GM23338 (cell line): ENCODE measurements at regions not wholly inside any gene's neighbourhood (a gene's known extent, or its start where the extent isn't known, plus 50 kb on each side); places are given as distances from the start of the nearest gene placed in this dataset.

Experiments used
- CREB1 ChIP-seq: fragments of 250-450 bp; sonication (Bioruptor Pico); IDR thresholded peaks from 2 replicates; pipeline ENCODE4 v1.5.0; 2020; ENCODE audit warnings: low read depth, mild to moderate bottlenecking, moderate library complexity
- EZH2 ChIP-seq: fragments of 200-600 bp; sonication (generic); IDR thresholded peaks from one replicate; pipeline ENCODE4 v1.8.0; 2017; ENCODE audit warnings: antibody characterized with exemption, mild to moderate bottlenecking, low read depth; ENCODE audit not compliant: unreplicated experiment
- EZH2phosphoT487 ChIP-seq: fragments of 200-600 bp; sonication (generic); IDR thresholded peaks from one replicate; pipeline ENCODE4 v1.8.1; 2018; ENCODE audit warnings: antibody characterized with exemption; ENCODE audit not compliant: unreplicated experiment
- POLR2AphosphoS5 ChIP-seq: IDR thresholded peaks from 2 replicates; pipeline ENCODE4 v1.6.1; 2016; ENCODE audit warnings: antibody characterized with exemption, low read depth
- ZNF331 ChIP-seq: fragments of 250-450 bp; sonication (Bioruptor Pico); IDR thresholded peaks from 2 replicates; pipeline ENCODE4 v1.5.0; 2020; ENCODE audit warnings: low read depth, mild to moderate bottlenecking, moderate library complexity
- TF ChIP-seq, protein P1 (sequence below), 2 experiments: fragments of 200-600 bp in 1 of 2; sonication (generic) in 1 of 2; conservative IDR thresholded peaks; 2 replicates each; pipeline versions ENCODE4 v1.5.1 to v1.6.1; 2016 to 2017; ENCODE audit warnings: antibody characterized with exemption in 2 of 2, low read depth in 2 of 2, mild to moderate bottlenecking in 2 of 2, moderate library complexity in 1 of 2
- TF ChIP-seq, protein P2 (sequence below): IDR thresholded peaks from 2 replicates; pipeline ENCODE4 v1.6.1; 2016; ENCODE audit warnings: antibody characterized with exemption

DNA sequence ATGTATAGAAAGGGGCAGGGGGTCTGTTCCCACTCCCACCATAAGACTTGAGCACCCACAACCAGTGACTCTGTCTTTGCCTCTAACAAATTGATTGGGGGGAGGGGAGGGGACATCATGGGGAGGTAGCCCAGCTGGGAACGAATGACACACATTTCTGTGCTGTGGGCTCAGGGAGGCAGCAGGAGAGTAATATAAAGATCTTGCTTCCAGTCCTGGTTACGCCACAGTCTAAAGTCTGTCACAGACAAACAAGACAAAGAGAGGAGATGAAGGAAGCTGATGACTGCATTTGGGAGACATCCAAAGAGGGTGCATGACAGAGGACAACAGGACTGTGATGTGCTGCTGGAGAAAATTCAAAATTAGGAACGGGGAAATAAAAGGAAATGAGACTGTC, 153.9 kb downstream of the ACTR3B start:
- TF ChIP-seq, protein P1, sequence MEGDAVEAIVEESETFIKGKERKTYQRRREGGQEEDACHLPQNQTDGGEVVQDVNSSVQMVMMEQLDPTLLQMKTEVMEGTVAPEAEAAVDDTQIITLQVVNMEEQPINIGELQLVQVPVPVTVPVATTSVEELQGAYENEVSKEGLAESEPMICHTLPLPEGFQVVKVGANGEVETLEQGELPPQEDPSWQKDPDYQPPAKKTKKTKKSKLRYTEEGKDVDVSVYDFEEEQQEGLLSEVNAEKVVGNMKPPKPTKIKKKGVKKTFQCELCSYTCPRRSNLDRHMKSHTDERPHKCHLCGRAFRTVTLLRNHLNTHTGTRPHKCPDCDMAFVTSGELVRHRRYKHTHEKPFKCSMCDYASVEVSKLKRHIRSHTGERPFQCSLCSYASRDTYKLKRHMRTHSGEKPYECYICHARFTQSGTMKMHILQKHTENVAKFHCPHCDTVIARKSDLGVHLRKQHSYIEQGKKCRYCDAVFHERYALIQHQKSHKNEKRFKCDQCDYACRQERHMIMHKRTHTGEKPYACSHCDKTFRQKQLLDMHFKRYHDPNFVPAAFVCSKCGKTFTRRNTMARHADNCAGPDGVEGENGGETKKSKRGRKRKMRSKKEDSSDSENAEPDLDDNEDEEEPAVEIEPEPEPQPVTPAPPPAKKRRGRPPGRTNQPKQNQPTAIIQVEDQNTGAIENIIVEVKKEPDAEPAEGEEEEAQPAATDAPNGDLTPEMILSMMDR (conservative IDR thresholded peaks at IDR 0.05; ENCODE audit: low read depth in 2 of 2) = no peak
- TF ChIP-seq, protein P2, sequence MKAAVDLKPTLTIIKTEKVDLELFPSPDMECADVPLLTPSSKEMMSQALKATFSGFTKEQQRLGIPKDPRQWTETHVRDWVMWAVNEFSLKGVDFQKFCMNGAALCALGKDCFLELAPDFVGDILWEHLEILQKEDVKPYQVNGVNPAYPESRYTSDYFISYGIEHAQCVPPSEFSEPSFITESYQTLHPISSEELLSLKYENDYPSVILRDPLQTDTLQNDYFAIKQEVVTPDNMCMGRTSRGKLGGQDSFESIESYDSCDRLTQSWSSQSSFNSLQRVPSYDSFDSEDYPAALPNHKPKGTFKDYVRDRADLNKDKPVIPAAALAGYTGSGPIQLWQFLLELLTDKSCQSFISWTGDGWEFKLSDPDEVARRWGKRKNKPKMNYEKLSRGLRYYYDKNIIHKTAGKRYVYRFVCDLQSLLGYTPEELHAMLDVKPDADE = no peak
- TF ChIP-seq POLR2AphosphoS5 = no peak
- no peak for TF ChIP-seq EZH2phosphoT487
- TF ChIP-seq CREB1 (CRISPR knock-in tag) = no peak
- TF ChIP-seq EZH2 = no peak
- TF ChIP-seq ZNF331 = no peak
